ENCODE measurements at regions not wholly inside any gene's neighbourhood (a gene's known extent, or its start where the extent isn't known, plus 50 kb on each side); places are given as distances from the start of the nearest gene placed in this dataset.
A peak's percentile ranks its signal among the peaks of the same experiment; 100 is the strongest.

GRCh38 chr6:22873513-22874136 lies 304.3 kb downstream of the HDGFL1 start:
- Histone ChIP-seq H3K4me1 (ENCODE audit: control insufficient read depth, insufficient read depth, low read length) (no peaks in the 10 kb centered on the region), H3K4me3 (ENCODE audit: low read length) (no peak overlapping the region), H3K9me3 (ENCODE audit: control insufficient read depth, low read depth, low read length) (no peaks in the 10 kb centered on the region), H3K27me3 (ENCODE audit: control insufficient read depth, insufficient read depth, low read length) (no peaks in the 10 kb centered on the region), H3K36me3 (ENCODE audit: control insufficient read depth, insufficient read depth, low read length) (no peaks in the 10 kb centered on the region), H3K27ac (ENCODE audit: low read length) (no peak overlapping the region)
- DNase-seq = no peak
- no CpG with 5 or more reads among the region's 4 CpGs for WGBS (ENCODE audit: insufficient coverage, low lambda C conversion rate)

DNA sequence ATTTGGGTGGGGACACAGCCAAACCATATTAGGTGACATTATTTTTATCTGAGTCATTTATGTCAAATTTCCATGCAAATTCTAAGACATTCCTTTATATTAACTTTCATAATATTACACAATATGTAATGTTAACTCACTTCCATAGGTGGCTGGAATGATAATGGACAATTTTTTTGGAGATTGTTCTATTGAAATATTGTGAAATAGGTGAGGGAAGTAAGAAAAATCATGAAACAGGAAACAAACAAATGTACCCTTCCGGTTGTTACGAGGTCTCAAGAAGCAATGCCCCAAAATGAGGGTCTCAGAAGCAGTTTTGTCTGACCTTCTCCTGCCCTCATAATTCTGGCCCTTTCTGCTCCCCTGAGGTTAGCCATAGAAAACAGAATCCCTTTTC lies 306.5 kb downstream of the HDGFL1 start:
- no peaks in the 10 kb centered on the region for H3K27me3 ChIP-seq (ENCODE audit: control insufficient read depth, insufficient read depth, low read length)
- H3K36me3 ChIP-seq (ENCODE audit: control insufficient read depth, insufficient read depth, low read length) = no peaks in the 10 kb centered on the region
- no CpG with 5 or more reads among the region's 2 CpGs for WGBS (ENCODE audit: insufficient coverage, low lambda C conversion rate)
- no peak overlapping the region for H3K4me3 ChIP-seq (ENCODE audit: low read length)
- H3K9me3 ChIP-seq (ENCODE audit: control insufficient read depth, low read depth, low read length) = no peaks in the 10 kb centered on the region
- H3K4me1 ChIP-seq (ENCODE audit: control insufficient read depth, insufficient read depth, low read length) = no peaks in the 10 kb centered on the region
- DNase-seq = no peak
- no peak overlapping the region for H3K27ac ChIP-seq (ENCODE audit: low read length)

- no peaks in the 10 kb centered on the region for H3K9me3 ChIP-seq (ENCODE audit: control insufficient read depth, low read depth, low read length)
- H3K4me3 ChIP-seq (ENCODE audit: low read length) = no peak overlapping the region
- no peak overlapping the region for H3K27ac ChIP-seq (ENCODE audit: low read length)
- 20% methylated on average over 1 of the region's 3 CpGs for WGBS (ENCODE audit: insufficient coverage, low lambda C conversion rate)
- DNase-seq = no peak
- H3K4me1 ChIP-seq (ENCODE audit: control insufficient read depth, insufficient read depth, low read length) = no peaks in the 10 kb centered on the region
- no peaks in the 10 kb centered on the region for H3K36me3 ChIP-seq (ENCODE audit: control insufficient read depth, insufficient read depth, low read length)
- H3K27me3 ChIP-seq (ENCODE audit: control insufficient read depth, insufficient read depth, low read length) = no peaks in the 10 kb centered on the region
Measured at GRCh38 chr6:22878324-22878701, 308.9 kb downstream of the HDGFL1 start.

DNA sequence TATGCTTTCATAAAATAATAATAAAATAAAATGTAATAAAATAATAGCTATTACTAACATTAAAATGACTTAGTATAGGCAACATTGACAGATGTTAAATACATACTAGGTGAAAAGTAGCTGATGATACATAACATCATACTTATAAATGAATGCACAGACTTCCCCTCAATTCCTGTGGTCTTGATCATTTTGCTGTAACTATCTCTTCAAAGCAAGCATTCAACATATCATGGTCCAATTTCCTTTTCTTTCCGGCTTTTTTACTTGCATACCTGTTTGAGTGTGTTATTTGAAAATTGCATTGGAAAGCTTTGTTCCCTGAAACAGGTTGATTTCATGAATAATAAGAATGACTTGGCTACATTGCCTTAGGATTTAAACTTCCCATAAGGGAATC lies 309.3 kb downstream of the HDGFL1 start:
- no peak overlapping the region for H3K27ac ChIP-seq (ENCODE audit: low read length)
- no peaks in the 10 kb centered on the region for H3K36me3 ChIP-seq (ENCODE audit: control insufficient read depth, insufficient read depth, low read length)
- H3K27me3 ChIP-seq (ENCODE audit: control insufficient read depth, insufficient read depth, low read length) = no peaks in the 10 kb centered on the region
- H3K4me3 ChIP-seq (ENCODE audit: low read length) = no peak overlapping the region
- WGBS (ENCODE audit: insufficient coverage, low lambda C conversion rate) = 100% methylated on average over 1 of the region's 1 CpG
- H3K4me1 ChIP-seq (ENCODE audit: control insufficient read depth, insufficient read depth, low read length) = no peaks in the 10 kb centered on the region
- H3K9me3 ChIP-seq (ENCODE audit: control insufficient read depth, low read depth, low read length) = no peaks in the 10 kb centered on the region
- DNase-seq = no peak

DNA sequence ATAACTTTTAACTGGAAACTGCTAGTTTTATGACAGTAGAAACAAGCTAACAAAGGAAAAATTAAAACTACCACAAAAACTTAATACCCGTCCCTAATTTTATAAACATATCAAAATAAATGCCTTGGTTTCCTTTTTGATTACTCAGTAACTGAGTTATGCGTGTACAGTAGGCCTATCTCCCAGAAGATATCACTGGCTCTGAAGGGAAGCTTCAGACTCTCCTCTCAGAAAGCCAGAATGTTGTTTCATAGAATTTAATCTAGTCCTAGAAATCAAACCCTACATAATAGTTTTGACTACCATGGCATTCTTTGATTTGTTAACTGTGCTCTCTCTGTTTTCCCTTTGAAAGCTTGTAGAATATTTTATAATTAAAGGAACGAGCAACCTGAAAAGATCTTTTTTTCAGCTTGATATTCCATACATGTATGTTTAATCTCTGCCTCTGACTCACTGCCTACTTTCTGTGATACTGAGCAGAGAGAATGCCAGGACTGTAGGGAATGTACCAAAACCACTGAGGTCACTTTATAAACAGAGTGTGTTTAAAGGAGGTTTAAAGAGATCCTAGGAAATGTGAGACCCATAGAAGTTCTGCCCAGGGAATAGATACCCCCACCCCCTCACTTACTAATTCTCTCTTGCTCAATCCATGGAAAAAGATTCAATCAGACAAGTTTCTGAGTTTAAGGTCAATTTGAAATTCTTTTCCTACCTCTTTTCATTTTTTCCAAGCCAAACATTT lies 311.5 kb downstream of the HDGFL1 start:
- peak overlapping the region; percentile 4 for H3K27ac ChIP-seq (ENCODE audit: low read length)
- no CpG with 5 or more reads among the region's 3 CpGs for WGBS (ENCODE audit: insufficient coverage, low lambda C conversion rate)
- no peaks in the 10 kb centered on the region for H3K9me3 ChIP-seq (ENCODE audit: control insufficient read depth, low read depth, low read length)
- H3K36me3 ChIP-seq (ENCODE audit: control insufficient read depth, insufficient read depth, low read length) = no peaks in the 10 kb centered on the region
- DNase-seq = peak in 1 of 2 donors; percentile 9
- H3K4me3 ChIP-seq (ENCODE audit: low read length) = no peak overlapping the region
- H3K27me3 ChIP-seq (ENCODE audit: control insufficient read depth, insufficient read depth, low read length) = no peaks in the 10 kb centered on the region
- H3K4me1 ChIP-seq (ENCODE audit: control insufficient read depth, insufficient read depth, low read length) = no peaks in the 10 kb centered on the region

DNA sequence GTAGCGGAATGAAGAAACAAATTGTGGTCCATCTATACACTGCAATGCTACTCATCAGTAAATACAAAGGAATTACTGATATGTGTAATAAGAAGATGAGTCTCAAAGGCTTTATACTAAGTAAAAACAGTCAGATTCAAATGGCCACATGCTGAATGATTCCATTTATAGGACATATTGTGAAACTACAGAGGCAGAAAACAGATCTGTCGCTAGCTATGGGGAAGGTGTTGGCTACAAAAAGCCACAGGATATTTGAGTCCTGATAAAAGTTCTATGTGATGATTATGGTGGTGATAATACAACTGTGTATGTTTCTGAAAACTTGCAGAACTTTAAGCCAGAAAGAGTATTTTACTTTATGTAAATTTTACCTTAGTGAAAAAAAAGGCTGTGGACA lies 313.2 kb downstream of the HDGFL1 start:
- no peaks in the 10 kb centered on the region for H3K9me3 ChIP-seq (ENCODE audit: control insufficient read depth, low read depth, low read length)
- H3K4me1 ChIP-seq (ENCODE audit: control insufficient read depth, insufficient read depth, low read length) = no peaks in the 10 kb centered on the region
- no peaks in the 10 kb centered on the region for H3K36me3 ChIP-seq (ENCODE audit: control insufficient read depth, insufficient read depth, low read length)
- no peak overlapping the region for H3K27ac ChIP-seq (ENCODE audit: low read length)
- H3K27me3 ChIP-seq (ENCODE audit: control insufficient read depth, insufficient read depth, low read length) = no peaks in the 10 kb centered on the region
- 100% methylated on average over 1 of the region's 2 CpGs for WGBS (ENCODE audit: insufficient coverage, low lambda C conversion rate)
- no peak overlapping the region for H3K4me3 ChIP-seq (ENCODE audit: low read length)
- no peak for DNase-seq

- Histone ChIP-seq H3K36me3 (ENCODE audit: control insufficient read depth, insufficient read depth, low read length) (no peaks in the 10 kb centered on the region), H3K4me1 (ENCODE audit: control insufficient read depth, insufficient read depth, low read length) (no peaks in the 10 kb centered on the region), H3K9me3 (ENCODE audit: control insufficient read depth, low read depth, low read length) (no peaks in the 10 kb centered on the region), H3K4me3 (ENCODE audit: low read length) (no peak overlapping the region), H3K27ac (ENCODE audit: low read length) (no peak overlapping the region), H3K27me3 (ENCODE audit: control insufficient read depth, insufficient read depth, low read length) (no peaks in the 10 kb centered on the region)
- WGBS (ENCODE audit: insufficient coverage, low lambda C conversion rate) = 80% methylated on average over 1 of the region's 7 CpGs
- no peak for DNase-seq
Measured at GRCh38 chr6:22883061-22883717, 313.8 kb downstream of the HDGFL1 start.

- no peak overlapping the region for H3K4me3 ChIP-seq (ENCODE audit: low read length)
- H3K27me3 ChIP-seq (ENCODE audit: control insufficient read depth, insufficient read depth, low read length) = no peaks in the 10 kb centered on the region
- H3K9me3 ChIP-seq (ENCODE audit: control insufficient read depth, low read depth, low read length) = no peaks in the 10 kb centered on the region
- H3K27ac ChIP-seq (ENCODE audit: low read length) = no peak overlapping the region
- H3K36me3 ChIP-seq (ENCODE audit: control insufficient read depth, insufficient read depth, low read length) = no peaks in the 10 kb centered on the region
- WGBS (ENCODE audit: insufficient coverage, low lambda C conversion rate) = 90% methylated on average over 2 of the region's 6 CpGs
- H3K4me1 ChIP-seq (ENCODE audit: control insufficient read depth, insufficient read depth, low read length) = no peaks in the 10 kb centered on the region
- DNase-seq = no peak
Measured at GRCh38 chr6:22884456-22884855, 315.1 kb downstream of the HDGFL1 start.

- Histone ChIP-seq H3K4me3 (ENCODE audit: low read length) (no peak overlapping the region), H3K27ac (ENCODE audit: low read length) (no peak overlapping the region), H3K27me3 (ENCODE audit: control insufficient read depth, insufficient read depth, low read length) (no peaks in the 10 kb centered on the region), H3K36me3 (ENCODE audit: control insufficient read depth, insufficient read depth, low read length) (no peaks in the 10 kb centered on the region), H3K4me1 (ENCODE audit: control insufficient read depth, insufficient read depth, low read length) (no peaks in the 10 kb centered on the region), H3K9me3 (ENCODE audit: control insufficient read depth, low read depth, low read length) (no peaks in the 10 kb centered on the region)
- WGBS (ENCODE audit: insufficient coverage, low lambda C conversion rate) = 71% methylated on average over 2 of the region's 10 CpGs
- no peak for DNase-seq
Measured at GRCh38 chr6:22886650-22887581, 317.6 kb downstream of the HDGFL1 start.

DNA sequence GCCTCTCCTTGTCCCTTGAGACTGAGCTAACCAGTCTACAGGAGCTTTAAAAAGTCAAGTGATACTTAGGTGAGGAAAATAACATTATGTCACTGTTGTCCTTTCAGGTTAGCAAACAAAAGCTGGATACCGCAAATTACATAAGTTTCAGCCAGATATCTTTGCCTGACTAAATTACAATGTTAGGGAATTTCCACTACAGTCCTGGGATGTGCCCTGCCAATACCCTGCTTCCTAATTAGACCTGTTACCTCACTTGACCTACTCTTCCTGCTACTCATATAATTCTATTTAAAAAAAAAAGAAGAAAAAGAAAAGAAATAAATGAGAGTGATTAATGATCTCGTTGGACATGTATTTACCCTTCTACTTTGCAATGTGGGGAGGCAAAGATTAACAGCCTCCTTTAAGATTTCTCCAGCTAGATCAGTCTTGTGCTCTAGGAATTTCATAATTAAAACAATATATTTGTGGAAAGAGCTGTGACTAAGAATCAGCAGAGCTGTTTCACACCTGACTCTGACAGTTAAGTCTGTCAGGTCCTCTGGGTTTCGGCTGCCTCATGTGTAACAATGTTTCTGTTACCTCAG lies 318.9 kb downstream of the HDGFL1 start:
- WGBS (ENCODE audit: insufficient coverage, low lambda C conversion rate) = no CpG with 5 or more reads among the region's 3 CpGs
- Histone ChIP-seq H3K36me3 (ENCODE audit: control insufficient read depth, insufficient read depth, low read length) (no peaks in the 10 kb centered on the region), H3K27ac (ENCODE audit: low read length) (no peak overlapping the region), H3K27me3 (ENCODE audit: control insufficient read depth, insufficient read depth, low read length) (no peaks in the 10 kb centered on the region), H3K4me1 (ENCODE audit: control insufficient read depth, insufficient read depth, low read length) (no peaks in the 10 kb centered on the region), H3K9me3 (ENCODE audit: control insufficient read depth, low read depth, low read length) (no peaks in the 10 kb centered on the region), H3K4me3 (ENCODE audit: low read length) (no peak overlapping the region)
- DNase-seq = no peak

All from large intestine (tissue), 3 donors.